ENCODE measurements at regions not wholly inside any gene's neighbourhood (a gene's known extent, or its start where the extent isn't known, plus 50 kb on each side); places are given as distances from the start of the nearest gene placed in this dataset.

DNA sequence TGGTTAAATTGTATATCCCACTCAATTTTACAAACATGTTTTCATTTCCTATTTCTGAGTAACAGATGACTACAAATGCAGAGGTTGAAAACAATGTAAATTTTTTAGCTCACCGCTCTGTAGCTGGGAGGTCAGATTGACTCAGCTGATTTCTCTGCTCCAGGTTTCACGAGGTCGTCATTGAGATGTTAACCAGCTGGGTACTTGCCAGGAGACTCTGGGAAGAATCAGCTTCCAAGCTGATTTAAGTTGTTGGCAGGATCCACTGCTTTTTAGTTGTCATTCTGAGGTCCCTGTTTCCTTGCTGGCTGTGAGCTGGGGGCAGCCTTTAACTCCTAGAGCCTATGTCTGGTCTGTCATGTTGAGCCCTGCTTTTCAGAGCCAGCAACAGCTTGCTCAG, 864.3 kb upstream of the AGA start:
- Histone ChIP-seq H3K4me3 (ENCODE audit: insufficient read depth, low read length) (no peak overlapping the region), H3K4me1 (ENCODE audit: insufficient read depth, low read length) (no peaks in the 10 kb centered on the region), H3K4me2 (ENCODE audit: insufficient read depth, low read length) (no peak overlapping the region), H3K36me3 (ENCODE audit: insufficient read depth, low read length) (no peaks in the 10 kb centered on the region), H3K27me3 (ENCODE audit: insufficient read depth, low read length) (no peaks in the 10 kb centered on the region), H2AFZ (ENCODE audit: low read length) (no peak overlapping the region), H3K9me3 (ENCODE audit: low read depth, low read length) (peaks cover 2% of the 10 kb centered on the region), H4K20me1 (ENCODE audit: insufficient read depth, low read length) (no peaks in the 10 kb centered on the region), H3K27ac (ENCODE audit: low read depth, low read length) (no peak overlapping the region), H3K79me2 (ENCODE audit: insufficient read depth, low read length) (no peaks in the 10 kb centered on the region)
- DNase-seq (ENCODE audit: insufficient read length, low spot score, missing footprints) = no peak
- TF ChIP-seq, protein P1, sequence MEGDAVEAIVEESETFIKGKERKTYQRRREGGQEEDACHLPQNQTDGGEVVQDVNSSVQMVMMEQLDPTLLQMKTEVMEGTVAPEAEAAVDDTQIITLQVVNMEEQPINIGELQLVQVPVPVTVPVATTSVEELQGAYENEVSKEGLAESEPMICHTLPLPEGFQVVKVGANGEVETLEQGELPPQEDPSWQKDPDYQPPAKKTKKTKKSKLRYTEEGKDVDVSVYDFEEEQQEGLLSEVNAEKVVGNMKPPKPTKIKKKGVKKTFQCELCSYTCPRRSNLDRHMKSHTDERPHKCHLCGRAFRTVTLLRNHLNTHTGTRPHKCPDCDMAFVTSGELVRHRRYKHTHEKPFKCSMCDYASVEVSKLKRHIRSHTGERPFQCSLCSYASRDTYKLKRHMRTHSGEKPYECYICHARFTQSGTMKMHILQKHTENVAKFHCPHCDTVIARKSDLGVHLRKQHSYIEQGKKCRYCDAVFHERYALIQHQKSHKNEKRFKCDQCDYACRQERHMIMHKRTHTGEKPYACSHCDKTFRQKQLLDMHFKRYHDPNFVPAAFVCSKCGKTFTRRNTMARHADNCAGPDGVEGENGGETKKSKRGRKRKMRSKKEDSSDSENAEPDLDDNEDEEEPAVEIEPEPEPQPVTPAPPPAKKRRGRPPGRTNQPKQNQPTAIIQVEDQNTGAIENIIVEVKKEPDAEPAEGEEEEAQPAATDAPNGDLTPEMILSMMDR (IDR thresholded peaks at IDR 0.05; ENCODE audit: extremely low read depth, low read depth, low read length) = no peak

DNA sequence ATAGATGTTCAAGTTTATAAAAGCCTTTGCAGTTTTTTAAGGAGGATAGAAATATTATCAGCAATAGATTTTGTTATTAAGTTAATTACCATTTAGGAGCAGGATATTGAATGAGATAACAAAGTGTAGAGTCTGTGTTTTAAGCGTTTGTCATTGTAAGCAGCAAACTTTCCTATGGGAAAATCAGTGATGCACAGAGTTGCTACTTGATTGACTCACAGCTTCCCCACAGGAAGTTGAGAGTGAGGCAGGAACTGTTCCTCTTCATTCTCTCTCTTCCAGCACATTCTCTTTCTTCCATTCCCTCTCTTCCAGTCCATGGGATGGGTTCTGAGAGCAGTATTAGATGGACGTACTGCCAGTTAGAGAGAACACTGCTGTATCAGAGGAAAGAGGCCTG, 867.7 kb upstream of the AGA start:
- Histone ChIP-seq H3K27me3 (ENCODE audit: insufficient read depth, low read length) (no peaks in the 10 kb centered on the region), H4K20me1 (ENCODE audit: insufficient read depth, low read length) (no peaks in the 10 kb centered on the region), H2AFZ (ENCODE audit: low read length) (no peak overlapping the region), H3K27ac (ENCODE audit: low read depth, low read length) (no peak overlapping the region), H3K4me3 (ENCODE audit: insufficient read depth, low read length) (no peak overlapping the region), H3K9me3 (ENCODE audit: low read depth, low read length) (peaks cover 2% of the 10 kb centered on the region), H3K79me2 (ENCODE audit: insufficient read depth, low read length) (no peaks in the 10 kb centered on the region), H3K36me3 (ENCODE audit: insufficient read depth, low read length) (no peaks in the 10 kb centered on the region), H3K4me1 (ENCODE audit: insufficient read depth, low read length) (no peaks in the 10 kb centered on the region), H3K4me2 (ENCODE audit: insufficient read depth, low read length) (no peak overlapping the region)
- TF ChIP-seq, protein P1 (IDR thresholded peaks at IDR 0.05; ENCODE audit: extremely low read depth, low read depth, low read length) = no peak
- no peak for DNase-seq (ENCODE audit: insufficient read length, low spot score, missing footprints)

DNA sequence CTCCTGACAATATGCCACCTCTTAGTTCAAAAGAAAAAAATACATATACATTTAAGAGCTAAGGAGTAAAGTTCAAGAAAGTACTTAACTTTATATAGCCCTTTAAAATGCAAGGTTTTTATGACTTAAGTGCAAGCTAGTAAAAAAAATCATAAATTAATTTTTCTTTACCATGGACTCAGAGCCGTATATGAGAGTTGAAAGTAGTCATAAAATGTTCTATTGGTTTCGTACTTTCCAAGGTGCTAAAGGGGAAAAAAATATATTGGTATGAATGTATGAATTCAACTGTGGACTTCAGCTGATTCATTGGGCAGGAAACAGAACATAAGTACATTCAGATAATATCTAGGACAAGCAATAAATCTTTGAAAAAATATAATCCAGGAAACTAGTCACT, 869.8 kb upstream of the AGA start:
- H3K9me3 ChIP-seq (ENCODE audit: low read depth, low read length) = peaks cover 2% of the 10 kb centered on the region
- no peaks in the 10 kb centered on the region for H3K27me3 ChIP-seq (ENCODE audit: insufficient read depth, low read length)
- no peak overlapping the region for H3K27ac ChIP-seq (ENCODE audit: low read depth, low read length)
- H3K4me2 ChIP-seq (ENCODE audit: insufficient read depth, low read length) = no peak overlapping the region
- no peaks in the 10 kb centered on the region for H3K4me1 ChIP-seq (ENCODE audit: insufficient read depth, low read length)
- H3K79me2 ChIP-seq (ENCODE audit: insufficient read depth, low read length) = no peaks in the 10 kb centered on the region
- TF ChIP-seq, protein P1 (IDR thresholded peaks at IDR 0.05; ENCODE audit: extremely low read depth, low read depth, low read length) = no peak
- H4K20me1 ChIP-seq (ENCODE audit: insufficient read depth, low read length) = no peaks in the 10 kb centered on the region
- DNase-seq (ENCODE audit: insufficient read length, low spot score, missing footprints) = no peak
- no peak overlapping the region for H3K4me3 ChIP-seq (ENCODE audit: insufficient read depth, low read length)
- H3K36me3 ChIP-seq (ENCODE audit: insufficient read depth, low read length) = no peaks in the 10 kb centered on the region
- no peak overlapping the region for H2AFZ ChIP-seq (ENCODE audit: low read length)

DNA sequence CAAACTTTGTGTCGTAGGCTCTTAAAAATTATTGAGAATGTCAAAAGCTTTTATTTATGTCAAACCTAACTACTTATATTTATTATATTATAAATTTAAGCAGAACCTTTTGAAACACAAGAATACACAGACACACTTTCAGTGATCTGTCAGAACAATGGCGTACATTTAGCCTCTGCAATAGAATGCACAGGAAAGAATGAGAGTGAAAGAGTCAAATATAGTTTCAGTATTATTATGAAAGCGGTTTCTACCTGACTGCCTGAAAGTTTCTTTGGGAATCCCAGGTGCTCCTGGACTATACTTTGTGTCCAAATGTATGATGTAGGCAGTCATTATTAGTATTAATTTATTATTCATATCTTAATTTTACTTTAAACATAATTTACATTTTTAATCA, 872.0 kb upstream of the AGA start:
- no peaks in the 10 kb centered on the region for H3K27me3 ChIP-seq (ENCODE audit: insufficient read depth, low read length)
- H3K9me3 ChIP-seq (ENCODE audit: low read depth, low read length) = no peaks in the 10 kb centered on the region
- DNase-seq (ENCODE audit: insufficient read length, low spot score, missing footprints) = no peak
- no peak overlapping the region for H3K4me2 ChIP-seq (ENCODE audit: insufficient read depth, low read length)
- TF ChIP-seq, protein P1 (IDR thresholded peaks at IDR 0.05; ENCODE audit: extremely low read depth, low read depth, low read length) = no peak
- no peak overlapping the region for H2AFZ ChIP-seq (ENCODE audit: low read length)
- no peaks in the 10 kb centered on the region for H3K4me1 ChIP-seq (ENCODE audit: insufficient read depth, low read length)
- no peak overlapping the region for H3K4me3 ChIP-seq (ENCODE audit: insufficient read depth, low read length)
- H3K79me2 ChIP-seq (ENCODE audit: insufficient read depth, low read length) = no peaks in the 10 kb centered on the region
- no peaks in the 10 kb centered on the region for H3K36me3 ChIP-seq (ENCODE audit: insufficient read depth, low read length)
- H4K20me1 ChIP-seq (ENCODE audit: insufficient read depth, low read length) = no peaks in the 10 kb centered on the region
- H3K27ac ChIP-seq (ENCODE audit: low read depth, low read length) = no peak overlapping the region
